Fibroblast of mammary gland (primary cell): ENCODE measurements at regions not wholly inside any gene's neighbourhood (a gene's known extent, or its start where the extent isn't known, plus 50 kb on each side); places are given as distances from the start of the nearest gene placed in this dataset.

ENCODE experiments used
- DNase-seq: peaks from one replicate; pipeline ENCODE4 v3.0.0-alpha.2; 2010; ENCODE audit warnings: low read depth
- H3K4me3 ChIP-seq: 2 replicates; pipeline ENCODE4 v1.5.1; 2011; ENCODE audit warnings: low read depth, mild to moderate bottlenecking, low read length, moderate library complexity; ENCODE audit not compliant: control insufficient read depth
- CTCF ChIP-seq: conservative IDR thresholded peaks from 2 replicates; pipeline ENCODE4 v1.5.1; 2011; ENCODE audit warnings: low read depth, low read length, inconsistent platforms; ENCODE audit not compliant: control insufficient read depth, insufficient read depth

GRCh38 chr1:47611992-47612391 is 174.1 kb downstream of the FOXD2 start:
- H3K4me3 ChIP-seq: no peak overlapping the region

GRCh38 chr1:47612819-47613218 is 175.0 kb downstream of the FOXD2 start:
- no peak overlapping the region for H3K4me3 ChIP-seq
- TF ChIP-seq CTCF: no peak
- no peak for DNase-seq

More at GRCh38 chr1:47611992-47612391, 174.1 kb downstream of the FOXD2 start:
- no peak for TF ChIP-seq CTCF
- DNase-seq: no peak

- DNase-seq: no peak
- no peak for TF ChIP-seq CTCF
- H3K4me3 ChIP-seq: no peak overlapping the region
Observed at GRCh38 chr1:47616036-47616435, 178.2 kb downstream of the FOXD2 start.

GRCh38 chr1:47616906-47617305 is 179.1 kb downstream of the FOXD2 start:
- no peak for DNase-seq
- H3K4me3 ChIP-seq: no peak overlapping the region
- TF ChIP-seq CTCF: no peak

GRCh38 chr1:47617381-47618221 is 179.8 kb downstream of the FOXD2 start:
- DNase-seq: no peak
- H3K4me3 ChIP-seq: no peak overlapping the region
- no peak for TF ChIP-seq CTCF

- no peak overlapping the region for H3K4me3 ChIP-seq
- TF ChIP-seq CTCF: no peak
- no peak for DNase-seq
Observed at GRCh38 chr1:47618222-47618720, 180.4 kb downstream of the FOXD2 start.
